RWPE2 (cell line): ENCODE measurements at regions not wholly inside any gene's neighbourhood (a gene's known extent, or its start where the extent isn't known, plus 50 kb on each side); places are given as distances from the start of the nearest gene placed in this dataset.
A peak's percentile ranks its signal among the peaks of the same experiment; 100 is the strongest.

ENCODE experiments used
- ATAC-seq: fragments of 200-7000 bp; cut with Tn5 transposase; 3 replicates; pipeline ENCODE4 v1.9.1; 2021; ENCODE audit warnings: low read depth
- DNase-seq: peaks from one replicate; pipeline ENCODE4 v3.0.0-alpha.2; 2020; ENCODE audit warnings: low spot score
- H3K27ac ChIP-seq: fragments of 450-650 bp; 2 replicates; pipeline ENCODE4 v1.5.1; 2017; ENCODE audit warnings: mild to moderate bottlenecking; ENCODE audit not compliant: poor library complexity, severe bottlenecking
- H3K27me3 ChIP-seq: fragments of 250-450 bp; sonication (Bioruptor Pico); 2 replicates; pipeline ENCODE4 v1.5.1; 2021; ENCODE audit warnings: mild to moderate bottlenecking, moderate library complexity; ENCODE audit not compliant: insufficient read depth, poor library complexity, severe bottlenecking
- H3K36me3 ChIP-seq: fragments of 250-450 bp; sonication (Bioruptor Pico); 2 replicates; pipeline ENCODE4 v1.5.1; 2020; ENCODE audit warnings: low read depth, mild to moderate bottlenecking, moderate library complexity
- H3K4me1 ChIP-seq: fragments of 250-450 bp; sonication (Bioruptor Pico); 2 replicates; pipeline ENCODE4 v1.5.1; 2021; ENCODE audit warnings: mild to moderate bottlenecking, moderate library complexity; ENCODE audit not compliant: insufficient read depth, poor library complexity, severe bottlenecking
- H3K4me3 ChIP-seq: fragments of 250-450 bp; sonication (Bioruptor Pico); 2 replicates; pipeline ENCODE4 v1.5.1; 2021; ENCODE audit warnings: mild to moderate bottlenecking, moderate library complexity; ENCODE audit not compliant: severe bottlenecking
- H3K9me3 ChIP-seq: fragments of 250-450 bp; sonication (Bioruptor Pico); 2 replicates; pipeline ENCODE4 v1.5.1; 2021; ENCODE audit warnings: mild to moderate bottlenecking, moderate library complexity; ENCODE audit not compliant: severe bottlenecking
- CTCF ChIP-seq: fragments of 450-650 bp; IDR thresholded peaks from one replicate; pipeline ENCODE4 v1.5.1; 2017; ENCODE audit warnings: mild to moderate bottlenecking, moderate library complexity; ENCODE audit not compliant: poor library complexity, severe bottlenecking

GRCh38 chr6:1043458-1043836 is 268.5 kb upstream of the FOXQ1 start:
- H3K9me3 ChIP-seq: no peaks in the 10 kb centered on the region
- no peak overlapping the region for H3K27ac ChIP-seq
- no peaks in the 10 kb centered on the region for H3K27me3 ChIP-seq
- H3K4me1 ChIP-seq: peaks cover 13% of the 10 kb centered on the region
- no peak for DNase-seq
- H3K4me3 ChIP-seq: no peak overlapping the region
- H3K36me3 ChIP-seq: no peaks in the 10 kb centered on the region
- no peak for ATAC-seq
- TF ChIP-seq CTCF: no peak

- ATAC-seq (no peak), DNase-seq (no peak)
- TF ChIP-seq CTCF: no peak
- Histone ChIP-seq H3K36me3 (no peaks in the 10 kb centered on the region), H3K4me1 (peaks cover 13% of the 10 kb centered on the region), H3K27me3 (no peaks in the 10 kb centered on the region), H3K9me3 (no peaks in the 10 kb centered on the region), H3K27ac (no peak overlapping the region), H3K4me3 (no peak overlapping the region)
Observed at GRCh38 chr6:1042583-1043457, 269.1 kb upstream of the FOXQ1 start.

- peaks cover 13% of the 10 kb centered on the region for H3K4me1 ChIP-seq
- DNase-seq (no peak), ATAC-seq (no peak)
- H3K36me3 ChIP-seq: no peaks in the 10 kb centered on the region
- H3K27ac ChIP-seq: no peak overlapping the region
- no peaks in the 10 kb centered on the region for H3K27me3 ChIP-seq
- TF ChIP-seq CTCF: no peak
- no peak overlapping the region for H3K4me3 ChIP-seq
- H3K9me3 ChIP-seq: no peaks in the 10 kb centered on the region
Observed at GRCh38 chr6:1040393-1040792, 271.5 kb upstream of the FOXQ1 start.

- Histone ChIP-seq H3K9me3 (no peaks in the 10 kb centered on the region), H3K27me3 (no peaks in the 10 kb centered on the region), H3K4me3 (no peak overlapping the region), H3K27ac (no peak overlapping the region), H3K4me1 (peaks cover 13% of the 10 kb centered on the region), H3K36me3 (no peaks in the 10 kb centered on the region)
- no peak for TF ChIP-seq CTCF
- DNase-seq (no peak), ATAC-seq (peak; percentile 30; the same call in 1 of the 3 replicates)
Observed at GRCh38 chr6:1039746-1040145, 272.2 kb upstream of the FOXQ1 start.

- no peak for TF ChIP-seq CTCF
Observed at GRCh38 chr6:1039191-1039590, 272.7 kb upstream of the FOXQ1 start.

More at GRCh38 chr6:1039191-1039590, 272.7 kb upstream of the FOXQ1 start:
- DNase-seq (no peak), ATAC-seq (peak; percentile 91)
- Histone ChIP-seq H3K27me3 (no peaks in the 10 kb centered on the region), H3K27ac (no peak overlapping the region), H3K4me1 (peaks cover 13% of the 10 kb centered on the region), H3K4me3 (no peak overlapping the region), H3K9me3 (no peaks in the 10 kb centered on the region), H3K36me3 (no peaks in the 10 kb centered on the region)
